ENCODE measurements at regions not wholly inside any gene's neighbourhood (a gene's known extent, or its start where the extent isn't known, plus 50 kb on each side); places are given as distances from the start of the nearest gene placed in this dataset.

DNA sequence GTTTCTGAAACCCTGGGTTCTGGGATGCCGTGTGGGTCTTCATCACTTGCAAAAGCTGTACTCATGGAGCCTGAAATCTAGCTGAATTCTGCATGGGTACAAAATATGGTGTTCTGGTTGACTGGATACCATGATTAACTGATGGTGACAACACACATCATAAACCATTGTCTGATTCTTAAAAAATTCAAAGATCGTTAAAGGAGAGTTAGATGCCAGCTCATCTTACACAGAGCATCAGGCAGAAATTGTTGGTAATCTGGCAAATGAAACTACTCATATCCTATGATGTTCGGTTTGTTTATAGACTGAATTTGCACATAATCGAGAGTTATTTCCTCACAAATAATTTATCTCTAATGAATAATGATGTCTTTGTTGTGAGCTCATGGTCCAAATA, 218.1 kb upstream of the PKN2 start:
- in situ Hi-C loops (cut with HindIII; ENCODE audit: low pct_unique_long_range_greater_than_20kb, low sequenced_read_pairs), result no loop called here
- ChIA-PET CTCF (interaction anchor here (0.7 kb wide), 1 partner anchor 1220 kb away, joined by 3 read pairs; no protein-coding TSS in a partner anchor), POLR2A (no interaction called here)
- TF ChIP-seq TCF7L2 (IDR thresholded peaks at IDR 0.05; ENCODE audit: low read depth, low read length), result no peak
- no peak for TF ChIP-seq SIN3A (IDR thresholded peaks at IDR 0.05; ENCODE audit: borderline replicate concordance, insufficient read depth, low read depth, low read length)
- no peak for TF ChIP-seq CTCF (IDR thresholded peaks at IDR 0.05)
- TF ChIP-seq POLR2AphosphoS5 (IDR thresholded peaks at IDR 0.05; ENCODE audit: low read depth, low read length), result no peak
- TF ChIP-seq, protein P1, sequence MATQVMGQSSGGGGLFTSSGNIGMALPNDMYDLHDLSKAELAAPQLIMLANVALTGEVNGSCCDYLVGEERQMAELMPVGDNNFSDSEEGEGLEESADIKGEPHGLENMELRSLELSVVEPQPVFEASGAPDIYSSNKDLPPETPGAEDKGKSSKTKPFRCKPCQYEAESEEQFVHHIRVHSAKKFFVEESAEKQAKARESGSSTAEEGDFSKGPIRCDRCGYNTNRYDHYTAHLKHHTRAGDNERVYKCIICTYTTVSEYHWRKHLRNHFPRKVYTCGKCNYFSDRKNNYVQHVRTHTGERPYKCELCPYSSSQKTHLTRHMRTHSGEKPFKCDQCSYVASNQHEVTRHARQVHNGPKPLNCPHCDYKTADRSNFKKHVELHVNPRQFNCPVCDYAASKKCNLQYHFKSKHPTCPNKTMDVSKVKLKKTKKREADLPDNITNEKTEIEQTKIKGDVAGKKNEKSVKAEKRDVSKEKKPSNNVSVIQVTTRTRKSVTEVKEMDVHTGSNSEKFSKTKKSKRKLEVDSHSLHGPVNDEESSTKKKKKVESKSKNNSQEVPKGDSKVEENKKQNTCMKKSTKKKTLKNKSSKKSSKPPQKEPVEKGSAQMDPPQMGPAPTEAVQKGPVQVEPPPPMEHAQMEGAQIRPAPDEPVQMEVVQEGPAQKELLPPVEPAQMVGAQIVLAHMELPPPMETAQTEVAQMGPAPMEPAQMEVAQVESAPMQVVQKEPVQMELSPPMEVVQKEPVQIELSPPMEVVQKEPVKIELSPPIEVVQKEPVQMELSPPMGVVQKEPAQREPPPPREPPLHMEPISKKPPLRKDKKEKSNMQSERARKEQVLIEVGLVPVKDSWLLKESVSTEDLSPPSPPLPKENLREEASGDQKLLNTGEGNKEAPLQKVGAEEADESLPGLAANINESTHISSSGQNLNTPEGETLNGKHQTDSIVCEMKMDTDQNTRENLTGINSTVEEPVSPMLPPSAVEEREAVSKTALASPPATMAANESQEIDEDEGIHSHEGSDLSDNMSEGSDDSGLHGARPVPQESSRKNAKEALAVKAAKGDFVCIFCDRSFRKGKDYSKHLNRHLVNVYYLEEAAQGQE (IDR thresholded peaks at IDR 0.05; ENCODE audit: insufficient read depth in 1 of 2, low read depth in 2 of 2, low read length in 1 of 2), result no peak
- Histone ChIP-seq H3K27ac (ENCODE audit: low read length) (no peak overlapping the region), H3K4me1 (ENCODE audit: control insufficient read depth, insufficient read depth, low read length) (peaks cover 5% of the 10 kb centered on the region), H3K36me3 (ENCODE audit: control insufficient read depth, insufficient read depth, low read length) (no peaks in the 10 kb centered on the region), H3K4me3 (ENCODE audit: low read depth in 2 of 2, low read length in 2 of 2) (no peak overlapping the region), H3K27me3 (ENCODE audit: control insufficient read depth, insufficient read depth, low read length) (peaks cover 17% of the 10 kb centered on the region), H3K9me3 (ENCODE audit: control insufficient read depth, insufficient read depth, low read depth, low read length) (no peaks in the 10 kb centered on the region)
- intact Hi-C loops (cut with micrococcal nuclease; ENCODE audit: unreplicated experiment), result no loop called here
- DNase-seq (ENCODE audit: low read depth, low spot score) (no peak), ATAC-seq (no peak)
- no TSS peak for BruUV-seq (replicated peaks)

GRCh38 chr1:88466899-88467580, 217.0 kb upstream of the PKN2 start:
- DNase-seq (ENCODE audit: low read depth, low spot score) (no peak), ATAC-seq (no peak)
- H3K4me1 ChIP-seq (ENCODE audit: control insufficient read depth, insufficient read depth, low read length), result peaks cover 3% of the 10 kb centered on the region
- in situ Hi-C loops (cut with HindIII; ENCODE audit: low pct_unique_long_range_greater_than_20kb, low sequenced_read_pairs), result no loop called here
- H3K4me3 ChIP-seq (ENCODE audit: low read depth in 2 of 2, low read length in 2 of 2), result no peak overlapping the region
- no TSS peak for BruUV-seq (replicated peaks)
- no peak overlapping the region for H3K27ac ChIP-seq (ENCODE audit: low read length)
- H3K36me3 ChIP-seq (ENCODE audit: control insufficient read depth, insufficient read depth, low read length), result no peaks in the 10 kb centered on the region
- peaks cover 9% of the 10 kb centered on the region for H3K27me3 ChIP-seq (ENCODE audit: control insufficient read depth, insufficient read depth, low read length)
- no peak for TF ChIP-seq SIN3A (IDR thresholded peaks at IDR 0.05; ENCODE audit: borderline replicate concordance, insufficient read depth, low read depth, low read length)
- TF ChIP-seq, protein P1 (IDR thresholded peaks at IDR 0.05; ENCODE audit: insufficient read depth in 1 of 2, low read depth in 2 of 2, low read length in 1 of 2), result no peak
- TF ChIP-seq POLR2AphosphoS5 (IDR thresholded peaks at IDR 0.05; ENCODE audit: low read depth, low read length), result no peak
- TF ChIP-seq TCF7L2 (IDR thresholded peaks at IDR 0.05; ENCODE audit: low read depth, low read length), result no peak
- no peak for TF ChIP-seq CTCF (IDR thresholded peaks at IDR 0.05)
- H3K9me3 ChIP-seq (ENCODE audit: control insufficient read depth, insufficient read depth, low read depth, low read length), result no peaks in the 10 kb centered on the region
- ChIA-PET CTCF (no interaction called here), POLR2A (interaction anchor here (0.6 kb wide), 1 partner anchor 26 kb away, joined by 6 read pairs; no protein-coding TSS in a partner anchor)
- intact Hi-C loops (cut with micrococcal nuclease; ENCODE audit: unreplicated experiment), result no loop called here

Data from Panc1 (cell line).